ENCODE measurements at regions not wholly inside any gene's neighbourhood (a gene's known extent, or its start where the extent isn't known, plus 50 kb on each side); places are given as distances from the start of the nearest gene placed in this dataset.

DNA sequence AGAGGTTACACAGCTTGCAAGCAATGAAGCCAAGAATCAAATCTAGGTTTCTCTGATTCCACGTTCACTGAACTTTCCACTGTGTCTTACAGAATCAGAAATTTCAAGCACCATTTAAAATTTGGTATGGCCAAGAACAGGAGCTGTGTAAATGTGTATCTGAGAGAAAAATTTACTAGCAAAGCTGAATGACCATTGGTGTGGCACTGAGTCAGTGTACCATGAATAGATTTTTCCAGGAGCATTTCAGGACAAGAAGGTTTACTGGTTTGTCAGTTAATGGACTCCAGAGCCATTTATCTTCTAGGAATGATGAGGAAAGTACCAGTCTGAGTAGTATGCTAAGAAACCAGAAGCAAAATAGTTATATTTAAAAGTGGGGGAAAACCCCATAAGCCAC lies 269.4 kb upstream of the FAT3 start:
- no peak for DNase-seq (ENCODE audit: low spot score)

- DNase-seq (ENCODE audit: low spot score) = no peak
These were observed 272.6 kb upstream of the FAT3 start for GRCh38 chr11:91952056-91952455.

DNA sequence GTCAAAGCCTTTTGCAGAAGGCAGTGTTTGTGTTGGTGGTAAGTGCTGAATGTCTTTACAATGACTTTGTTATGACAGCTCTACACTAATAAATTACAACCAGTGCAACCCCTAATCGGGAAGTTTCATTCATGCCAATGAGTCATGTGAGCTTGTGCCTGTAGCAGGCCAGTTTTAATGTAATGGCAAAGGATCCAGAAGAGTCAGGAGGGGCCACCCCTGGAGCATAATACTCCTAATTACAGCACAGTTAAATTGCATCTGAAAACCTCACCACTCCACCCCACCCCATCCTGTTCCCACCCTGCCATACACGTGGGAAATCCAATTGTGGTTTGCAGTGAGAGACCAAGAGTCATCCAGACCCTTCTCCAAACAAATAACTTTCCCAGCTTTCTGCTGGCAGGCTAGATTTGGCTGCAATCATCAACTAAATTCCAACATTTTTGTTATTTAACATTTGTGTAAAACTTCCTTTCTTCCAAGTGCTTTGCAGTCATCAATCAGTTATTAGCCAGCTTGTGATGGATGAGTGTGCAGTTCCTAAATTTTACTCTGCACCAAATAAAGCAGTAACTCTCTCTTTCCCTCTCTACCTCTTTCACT lies 277.3 kb upstream of the FAT3 start:
- peak; percentile 13 for DNase-seq (ENCODE audit: low spot score)

DNA sequence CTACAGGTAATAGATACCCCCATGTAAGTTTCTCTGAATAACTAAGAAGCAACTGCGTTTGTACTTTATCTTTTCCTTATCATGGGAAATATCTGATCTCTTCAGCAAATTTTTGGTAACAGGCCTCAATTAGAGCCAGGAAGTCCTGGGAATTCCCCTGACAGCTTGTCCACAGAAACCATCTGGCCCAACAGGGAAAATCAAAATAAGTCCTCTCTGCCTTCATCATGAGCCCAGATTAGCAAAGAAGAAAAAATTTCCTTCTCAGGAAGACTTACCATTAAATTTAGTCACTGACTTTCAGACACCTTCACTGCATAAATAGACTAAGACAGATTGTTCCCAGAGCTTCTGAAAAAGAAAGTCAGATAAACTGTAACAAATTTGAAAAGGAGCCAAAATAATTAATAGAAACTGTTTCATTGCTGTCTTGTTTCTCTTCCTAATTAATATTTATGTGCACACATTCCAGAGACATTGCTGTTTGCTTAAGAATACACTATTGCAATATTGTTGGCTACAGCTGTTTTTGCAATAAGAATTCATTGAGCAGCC lies 278.1 kb upstream of the FAT3 start:
- no peak for DNase-seq (ENCODE audit: low spot score)

- no peak for DNase-seq (ENCODE audit: low spot score)
These were observed 289.5 kb upstream of the FAT3 start for GRCh38 chr11:91935120-91935519.

DNA sequence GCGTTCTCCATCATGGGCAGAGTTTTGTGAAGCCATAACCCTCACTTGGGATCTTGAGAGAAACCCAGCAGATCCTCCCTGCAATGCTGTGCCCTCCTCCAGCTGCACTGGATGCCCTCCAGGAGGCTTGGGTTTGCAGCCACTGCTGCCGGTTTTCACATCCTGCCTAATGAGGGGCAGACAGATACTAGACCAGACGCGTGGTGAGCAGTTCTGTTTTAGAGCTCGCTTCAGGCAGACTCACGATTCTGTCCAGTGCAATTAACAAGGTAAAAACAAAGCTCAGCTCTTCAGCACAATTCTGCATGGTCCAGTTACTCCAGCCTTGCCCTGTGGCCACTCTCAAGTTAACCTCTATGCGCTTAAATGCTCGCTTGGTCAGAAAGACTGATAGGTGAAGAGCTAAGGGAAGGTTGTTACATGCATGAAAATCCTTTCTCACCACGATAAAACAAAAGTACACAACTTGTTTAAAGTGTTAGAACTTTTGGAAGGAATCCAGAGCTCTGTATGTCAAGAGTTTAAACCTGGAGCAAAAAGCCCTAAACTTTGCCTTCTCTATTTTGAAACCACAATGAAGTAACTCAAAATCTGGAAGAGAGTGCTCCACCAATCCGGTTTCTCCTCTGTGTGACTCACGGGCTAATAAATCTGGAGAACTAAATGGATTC lies 292.3 kb upstream of the FAT3 start:
- no peak for DNase-seq (ENCODE audit: low spot score)

DNA sequence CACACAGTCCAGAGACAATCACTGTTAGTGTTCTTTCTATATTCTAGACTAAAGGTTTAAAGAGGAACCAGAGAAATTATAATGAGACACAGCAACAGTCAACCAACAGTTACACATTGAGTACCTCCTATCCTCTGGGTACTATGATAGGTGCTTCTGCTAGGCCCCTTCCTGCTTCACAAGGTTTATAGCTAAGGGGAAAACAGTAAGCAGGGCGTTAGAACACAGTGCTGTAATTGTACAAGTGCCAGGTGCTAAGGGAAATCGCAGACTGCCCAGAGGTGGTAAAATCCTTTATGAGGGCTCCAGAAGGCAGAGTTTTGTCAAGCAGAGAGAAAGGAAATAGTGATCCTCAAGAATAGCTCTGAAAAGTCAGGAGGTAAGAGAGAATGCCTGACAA lies 297.2 kb upstream of the FAT3 start:
- no peak for DNase-seq (ENCODE audit: low spot score)

DNA sequence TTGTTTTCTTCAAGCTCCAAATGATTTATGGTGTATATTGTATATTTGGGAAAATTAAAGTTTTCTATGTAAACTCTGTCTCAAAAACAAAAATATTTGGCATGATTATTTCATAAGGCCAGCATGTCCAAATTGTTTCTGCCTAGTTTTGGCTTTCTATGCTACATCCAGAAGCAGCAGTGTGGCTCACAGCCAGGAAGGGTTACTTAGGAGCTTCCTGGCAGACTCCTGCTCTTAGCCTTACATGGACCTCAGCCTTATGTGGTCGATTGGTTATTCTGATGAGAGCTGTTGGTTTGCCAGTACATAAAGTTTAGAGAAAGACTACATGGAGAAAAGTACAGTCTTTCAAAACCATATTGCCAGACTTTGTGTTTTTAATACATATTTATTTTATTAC lies 297.7 kb upstream of the FAT3 start:
- no peak for DNase-seq (ENCODE audit: low spot score)

- no peak for DNase-seq (ENCODE audit: low spot score)
These were observed 301.8 kb upstream of the FAT3 start for GRCh38 chr11:91922846-91923245.

DNA sequence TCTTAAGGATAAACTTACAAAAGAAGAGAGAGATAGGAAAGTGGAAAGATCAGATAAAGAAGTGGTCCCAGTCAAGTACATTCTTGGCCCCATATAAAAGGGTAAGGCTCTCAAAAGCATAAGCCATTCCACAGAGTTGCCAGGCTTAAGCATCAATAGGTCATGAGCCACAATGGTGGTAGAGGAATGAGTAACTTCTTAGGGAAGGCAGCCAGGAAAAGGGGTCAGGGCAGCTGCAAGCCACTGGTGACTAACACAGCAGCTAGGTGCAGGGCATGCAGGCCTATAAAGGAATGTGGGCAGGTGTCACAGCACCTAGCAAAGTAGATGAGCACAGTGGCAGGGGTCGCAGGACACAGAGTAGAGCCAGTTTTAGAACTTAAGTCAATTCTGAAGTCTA lies 302.6 kb upstream of the FAT3 start:
- DNase-seq (ENCODE audit: low spot score) = no peak

DNA sequence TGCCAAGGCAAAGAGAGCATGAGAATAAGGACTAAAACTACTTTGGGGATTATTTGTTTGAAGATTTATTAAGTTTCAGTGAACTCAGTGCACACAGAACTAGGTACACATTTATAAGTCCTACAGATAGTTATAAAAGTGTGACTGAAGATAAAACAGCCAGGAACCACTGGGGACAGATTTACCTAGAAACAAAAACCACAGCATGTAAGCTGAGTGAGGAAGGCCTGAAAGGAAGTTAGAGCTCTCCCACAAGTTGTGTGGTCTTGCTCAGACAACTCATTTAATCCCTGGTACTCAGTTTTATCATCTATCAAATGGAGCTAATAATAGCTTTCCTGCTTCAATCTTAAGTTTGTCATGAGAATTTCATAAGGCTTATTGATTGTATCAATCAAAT lies 311.2 kb upstream of the FAT3 start:
- DNase-seq (ENCODE audit: low spot score) = no peak

GRCh38 chr11:91912322-91912721 lies 312.3 kb upstream of the FAT3 start:
- DNase-seq (ENCODE audit: low spot score) = no peak

DNA sequence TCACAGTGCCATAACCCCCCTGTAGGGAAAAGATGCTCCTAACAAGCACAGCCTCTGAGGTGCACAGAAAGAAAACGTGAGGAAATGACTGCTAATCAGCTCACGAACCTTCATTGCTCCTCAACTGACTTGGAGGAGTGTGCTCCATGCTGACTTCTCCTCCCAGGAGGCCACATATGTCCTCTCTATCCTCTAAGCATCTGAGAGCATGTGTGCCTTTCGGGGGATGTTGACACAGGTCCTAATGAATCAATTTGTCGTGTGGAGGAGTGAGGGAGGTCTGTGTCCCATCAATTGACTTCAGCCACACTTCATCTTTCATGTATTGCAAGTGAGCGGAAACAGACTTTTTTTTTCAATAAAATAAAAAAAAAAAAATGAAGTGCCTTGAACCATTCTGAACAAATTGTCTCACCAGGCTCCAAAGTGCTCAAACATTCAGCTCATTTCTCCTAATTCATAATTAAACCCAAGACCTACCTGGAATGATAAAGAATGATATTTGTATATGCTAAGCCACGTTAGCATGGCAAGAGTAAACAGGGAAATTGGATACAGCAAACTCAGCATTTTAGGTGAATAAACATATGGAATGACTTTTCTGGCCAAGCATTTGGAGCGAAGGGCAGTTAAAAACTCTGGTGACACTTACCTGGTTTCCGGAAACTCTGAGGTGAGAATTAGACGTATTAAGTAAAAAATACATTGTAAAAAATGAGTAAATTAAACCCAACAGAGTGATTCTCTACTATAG lies 317.6 kb upstream of the FAT3 start:
- no peak for DNase-seq (ENCODE audit: low spot score)

DNA sequence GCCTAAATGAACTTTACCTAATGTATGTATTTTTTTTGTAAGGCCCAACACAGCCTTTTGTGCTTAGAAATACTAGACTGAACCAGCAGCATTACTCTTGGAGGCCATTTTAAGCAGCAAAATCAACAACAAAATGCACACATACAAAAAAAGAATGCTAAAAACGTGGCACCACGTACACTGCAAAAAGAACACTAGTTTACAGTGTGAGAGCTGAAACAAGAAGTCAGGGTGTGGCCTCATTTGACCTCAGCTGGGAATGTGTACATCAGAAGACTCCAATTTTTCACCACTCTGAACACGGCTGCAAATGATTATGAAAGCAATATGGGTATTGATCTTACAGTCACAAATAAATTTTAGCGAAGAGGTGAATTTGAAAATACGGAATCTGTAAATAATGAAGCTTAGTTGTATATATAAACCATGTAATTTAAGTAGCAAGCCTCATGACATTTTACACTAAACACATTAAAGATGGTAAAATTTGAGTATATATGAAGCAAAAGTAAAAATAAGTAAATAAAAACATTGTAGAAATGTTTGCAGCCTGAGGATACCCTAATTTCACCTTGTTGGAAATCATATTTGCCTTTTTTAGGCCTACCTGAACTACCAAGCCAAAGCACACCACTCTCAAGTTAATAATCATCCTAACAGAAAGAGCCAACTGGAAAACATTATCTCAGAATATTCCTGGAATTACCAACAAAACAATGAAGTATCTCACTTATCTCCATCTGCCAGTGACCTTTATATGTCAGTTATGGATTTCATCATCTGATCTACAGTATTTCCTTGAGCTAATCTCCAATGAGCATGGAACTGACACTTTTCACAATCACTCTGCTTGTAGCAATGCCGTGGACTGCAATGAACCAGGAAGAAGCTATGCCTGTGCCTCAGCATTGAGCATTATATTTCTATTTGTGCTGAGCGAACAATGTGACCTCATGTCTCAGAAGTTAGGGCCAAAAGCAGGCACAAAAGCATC lies 319.5 kb upstream of the FAT3 start:
- no peak for DNase-seq (ENCODE audit: low spot score)

- no peak for DNase-seq (ENCODE audit: low spot score)
These were observed 322.3 kb upstream of the FAT3 start for GRCh38 chr11:91902312-91902711.

GRCh38 chr11:91880660-91881059 lies 344.0 kb upstream of the FAT3 start:
- DNase-seq (ENCODE audit: low spot score) = no peak

DNA sequence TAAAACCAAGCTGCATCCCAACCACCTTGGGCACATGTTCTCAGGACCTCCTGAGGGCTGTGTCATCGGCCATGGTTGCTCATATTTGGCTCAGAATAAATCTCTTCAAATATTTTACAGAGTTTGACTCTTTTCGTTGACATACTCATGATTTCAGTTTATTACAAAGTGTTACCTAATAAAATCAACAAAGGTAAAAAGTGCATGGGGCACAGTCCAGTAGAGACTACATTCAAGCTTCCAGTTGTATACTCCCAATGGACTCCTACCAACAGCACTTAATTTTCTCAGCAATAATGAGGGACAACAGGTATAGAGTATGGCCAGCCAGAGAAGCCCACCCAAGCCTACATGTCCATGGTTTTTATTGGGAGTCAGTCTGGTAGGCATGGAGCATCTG lies 347.9 kb upstream of the FAT3 start:
- DNase-seq (ENCODE audit: low spot score) = no peak

DNA sequence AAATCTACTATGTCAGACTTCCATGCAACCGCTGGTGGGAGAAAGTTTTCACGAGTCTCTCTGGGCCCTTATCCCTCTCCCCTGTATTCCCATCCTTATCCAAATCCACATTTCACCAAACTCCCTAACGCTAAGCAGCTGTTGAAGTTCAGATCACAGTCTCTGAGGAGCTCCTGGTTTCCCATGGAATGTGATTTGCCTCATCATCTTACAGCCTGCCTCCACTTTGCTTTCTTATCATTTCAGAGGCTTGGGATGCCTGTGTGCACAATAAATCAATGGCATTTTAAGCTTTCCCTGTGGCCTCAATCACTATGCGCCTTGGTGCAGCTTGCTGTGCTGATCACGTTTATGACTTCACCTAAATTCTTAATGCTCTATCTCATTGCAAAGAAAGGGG lies 352.4 kb upstream of the FAT3 start:
- no peak for DNase-seq (ENCODE audit: low spot score)

- no peak for DNase-seq (ENCODE audit: low spot score)
These were observed 352.8 kb upstream of the FAT3 start for GRCh38 chr11:91871791-91872190.

- no peak for DNase-seq (ENCODE audit: low spot score)
These were observed 353.6 kb upstream of the FAT3 start for GRCh38 chr11:91871048-91871447.

- DNase-seq (ENCODE audit: low spot score) = no peak
These were observed 354.9 kb upstream of the FAT3 start for GRCh38 chr11:91869686-91870085.

DNA sequence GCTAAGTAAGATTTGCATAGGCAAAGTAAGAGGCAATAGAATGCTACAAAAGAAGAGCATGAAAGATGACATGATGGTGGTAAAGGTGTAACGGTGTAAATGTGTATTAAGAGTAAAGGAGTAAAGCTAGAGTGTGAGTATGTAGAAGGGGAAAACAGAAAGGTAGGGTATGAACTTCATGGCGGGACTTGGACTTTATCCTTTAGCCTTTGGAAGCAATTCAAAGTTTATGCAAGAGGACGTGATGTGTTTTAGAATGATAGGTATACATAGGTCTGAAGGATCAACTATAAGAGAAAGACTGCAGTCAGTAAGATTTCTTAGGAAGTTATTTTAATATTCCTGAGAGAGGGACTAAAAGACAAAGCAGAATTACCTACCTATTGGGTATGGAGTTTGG lies 358.0 kb upstream of the FAT3 start:
- DNase-seq (ENCODE audit: low spot score) = no peak
